SK-N-SH (cell line): ENCODE measurements at regions not wholly inside any gene's neighbourhood (a gene's known extent, or its start where the extent isn't known, plus 50 kb on each side); places are given as distances from the start of the nearest gene placed in this dataset.

Source experiments
- CTCF ChIA-PET: fragments of 300-600, 350-600 bp; formaldehyde crosslinking; extraction: SDS; loops from one replicate; lab custom pipeline; 2021; lab: Yijun Ruan, JAX
- POLR2A ChIA-PET: fragments of 350-600 bp; sonication (Branson Sonifier 250); formaldehyde crosslinking; extraction: SDS; loops from one replicate; lab custom pipeline; 2020; ENCODE audit warnings: antibody characterized with exemption, inconsistent platforms; lab: Yijun Ruan, JAX
- DNase-seq: peaks from one replicate; pipeline ENCODE4 v3.0.0; 2012
- H2AFZ ChIP-seq: fragments of 200-600 bp; sonication (generic); 2 replicates; pipeline ENCODE4 v1.8.1; 2016; ENCODE audit warnings: antibody characterized with exemption, mild to moderate bottlenecking, low read depth
- H3F3A ChIP-seq: fragments of 200-600 bp; sonication (generic); replicated peaks from 2 replicates; pipeline ENCODE3; 2016; ENCODE audit warnings: antibody characterized with exemption, mild to moderate bottlenecking; ENCODE audit not compliant: insufficient read depth
- H3K27ac ChIP-seq, 2 experiments: fragments of 200-500 bp in 1 of 2; fragments of 200-600 bp in 1 of 2; sonication (Bioruptor generic) in 1 of 2; sonication (generic), shearing (Covaris generic) in 1 of 2; 2 replicates each; pipeline versions ENCODE4 v1.5.1 to v1.6.1; 2014 to 2016; ENCODE audit warnings: low read depth in 2 of 2, inconsistent platforms in 1 of 2, low read length in 1 of 2, mild to moderate bottlenecking in 1 of 2, mixed read lengths in 1 of 2
- H3K27me3 ChIP-seq: fragments of 200-600 bp; sonication (generic), shearing (Covaris generic); 2 replicates; pipeline ENCODE4 v1.6.1; 2016; ENCODE audit warnings: mixed run types; ENCODE audit not compliant: insufficient read depth
- H3K36me3 ChIP-seq, 2 experiments: fragments of 200-500 bp in 1 of 2; fragments of 200-600 bp in 1 of 2; sonication (Bioruptor generic) in 1 of 2; sonication (generic) in 1 of 2; replicated peaks in 1 of 2; 2 replicates each; pipeline versions ENCODE3 to v1.5.1; 2014 to 2016; ENCODE audit warnings: low read length in 1 of 2, mild to moderate bottlenecking in 1 of 2; ENCODE audit not compliant: insufficient read depth in 2 of 2, control insufficient read depth in 1 of 2
- H3K4me1 ChIP-seq, 2 experiments: fragments of 200-500 bp in 1 of 2; fragments of 200-600 bp in 1 of 2; sonication (Bioruptor generic) in 1 of 2; sonication (generic), shearing (Covaris generic) in 1 of 2; 2 replicates each; pipeline versions ENCODE4 v1.5.1 to v1.6.1; 2014 to 2016; ENCODE audit warnings: low read depth in 1 of 2, low read length in 1 of 2, mixed run types in 1 of 2; ENCODE audit not compliant: insufficient read depth in 2 of 2, control insufficient read depth in 1 of 2
- H3K4me2 ChIP-seq: fragments of 200-600 bp; sonication (generic), shearing (Covaris generic); 2 replicates; pipeline ENCODE4 v1.6.1; 2017; ENCODE audit warnings: mixed run types
- H3K4me3 ChIP-seq, 2 experiments: fragments of 200-500 bp in 1 of 2; fragments of 200-600 bp in 1 of 2; sonication (Bioruptor generic) in 1 of 2; sonication (generic), shearing (Covaris generic) in 1 of 2; 2 replicates each; pipeline versions ENCODE4 v1.5.1 to v1.8.1; 2014 to 2016; ENCODE audit warnings: low read depth in 2 of 2, inconsistent platforms in 1 of 2, low read length in 1 of 2, mild to moderate bottlenecking in 1 of 2, mixed read lengths in 1 of 2, moderate library complexity in 1 of 2
- H3K79me2 ChIP-seq: fragments of 200-600 bp; sonication (generic); 2 replicates; pipeline ENCODE4 v1.8.1; 2017; ENCODE audit warnings: mild to moderate bottlenecking; ENCODE audit not compliant: insufficient read depth
- H3K9ac ChIP-seq: fragments of 200-600 bp; sonication (generic); 2 replicates; pipeline ENCODE4 v1.6.1; 2017; ENCODE audit warnings: mixed run types
- H3K9me2 ChIP-seq: fragments of 200-600 bp; sonication (generic); 2 replicates; pipeline ENCODE4 v1.6.1; 2017; ENCODE audit warnings: mixed run types
- H3K9me3 ChIP-seq: fragments of 200-600 bp; sonication (generic); 2 replicates; pipeline ENCODE4 v1.6.1; 2017; ENCODE audit warnings: mixed run types, mild to moderate bottlenecking, moderate library complexity
- H4K20me1 ChIP-seq: fragments of 200-600 bp; sonication (generic); 2 replicates; pipeline ENCODE4 v1.6.1; 2017; ENCODE audit warnings: mild to moderate bottlenecking, mixed run types; ENCODE audit not compliant: insufficient read depth
- CHD2 ChIP-seq: fragments of 150-350 bp; IDR thresholded peaks from 2 replicates; pipeline ENCODE4 v1.6.1; 2018; ENCODE audit warnings: low read length; ENCODE audit not compliant: partially characterized antibody
- CTCF ChIP-seq: fragments of 200-600 bp; sonication (generic); IDR thresholded peaks from 2 replicates; pipeline ENCODE4 v1.6.1; 2017; ENCODE audit warnings: antibody characterized with exemption, mild to moderate bottlenecking, moderate library complexity
- ELF1 ChIP-seq: IDR thresholded peaks from 2 replicates; pipeline ENCODE4 v1.4.0; 2012
- EP300 ChIP-seq, 2 experiments: IDR thresholded peaks; 2 replicates each; pipeline versions ENCODE4 v1.4.0 to v1.6.1; 2012; ENCODE audit warnings: borderline replicate concordance in 1 of 2, low read depth in 1 of 2, low read length in 1 of 2
- EZH2phosphoT487 ChIP-seq: fragments of 200-600 bp; sonication (generic); IDR thresholded peaks from 2 replicates; pipeline ENCODE4 v1.6.1; 2017; ENCODE audit warnings: low read depth, mixed run types, mild to moderate bottlenecking, antibody characterized with exemption, moderate library complexity, borderline replicate concordance
- GABPA ChIP-seq: IDR thresholded peaks from 2 replicates; pipeline ENCODE4 v1.4.0; 2012; ENCODE audit warnings: low read depth, mild to moderate bottlenecking
- IRF3 ChIP-seq: fragments of 150-350 bp; IDR thresholded peaks from 2 replicates; pipeline ENCODE4 v1.6.1; 2016; ENCODE audit warnings: mild to moderate bottlenecking, low read depth, low read length
- JUND ChIP-seq: IDR thresholded peaks from 2 replicates; pipeline ENCODE4 v1.4.0; 2012
- MAX ChIP-seq: IDR thresholded peaks from 2 replicates; pipeline ENCODE4 v1.4.0; 2012; ENCODE audit warnings: low read depth
- MEF2A ChIP-seq: IDR thresholded peaks from 2 replicates; pipeline ENCODE4 v1.4.0; 2012; ENCODE audit warnings: low read depth, borderline replicate concordance
- POLR2AphosphoS5 ChIP-seq: IDR thresholded peaks from 2 replicates; pipeline ENCODE4 v1.6.1; 2012; ENCODE audit warnings: low read depth, low read length
- REST ChIP-seq: IDR thresholded peaks from 2 replicates; pipeline ENCODE4 v1.6.1; 2012; ENCODE audit warnings: mild to moderate bottlenecking, low read depth, low read length, moderate library complexity
- RFX5 ChIP-seq: IDR thresholded peaks from 2 replicates; pipeline ENCODE4 v1.6.1; 2012; ENCODE audit warnings: mild to moderate bottlenecking, improper control_type of control experiment, low read length
- RXRA ChIP-seq: IDR thresholded peaks from 2 replicates; pipeline ENCODE4 v1.4.0; 2012; ENCODE audit warnings: low read depth, mild to moderate bottlenecking, borderline replicate concordance
- SIN3A ChIP-seq: IDR thresholded peaks from 2 replicates; pipeline ENCODE4 v1.6.1; 2012; ENCODE audit warnings: low read depth, mild to moderate bottlenecking, low read length, moderate library complexity, borderline replicate concordance
- SMC3 ChIP-seq: IDR thresholded peaks from 2 replicates; pipeline ENCODE4 v1.6.1; 2012; ENCODE audit warnings: low read depth, low read length, improper control_type of control experiment
- USF1 ChIP-seq: IDR thresholded peaks from 2 replicates; pipeline ENCODE4 v1.4.0; 2012; ENCODE audit warnings: low read depth, borderline replicate concordance
- ZBTB33 ChIP-seq: IDR thresholded peaks from 2 replicates; pipeline ENCODE4 v1.4.0; 2012; ENCODE audit warnings: low read depth, borderline replicate concordance
- WGBS: methylation state at CpG from one replicate; pipeline ENCODE4 v1.1.6; 2017; ENCODE audit warnings: low lambda C conversion rate; 5-methylcytosine and 5-hydroxymethylcytosine counted together

- no peak for TF ChIP-seq USF1
Observed at GRCh38 chr1:191452586-191452985, 705.7 kb upstream of the RGS18 start (continued).

GRCh38 chr1:191453487-191453886 lies 704.8 kb upstream of the RGS18 start:
- no peaks in the 10 kb centered on the region for H4K20me1 ChIP-seq
- no peaks in the 10 kb centered on the region for H3K36me3 ChIP-seq
- H3K4me1 ChIP-seq = no peaks in the 10 kb centered on the region
- H3K9me3 ChIP-seq = no peaks in the 10 kb centered on the region
- H2AFZ ChIP-seq = peak overlapping the region; percentile 52
- WGBS = 7% methylated on average over 2 of the region's 2 CpGs
- 0 out of 2 replicates have a peak, but pooled peaks cover 3% of the 10 kb centered on the region for H3K9me2 ChIP-seq
- ChIA-PET CTCF (no interaction called here), POLR2A (no interaction called here)
- H3K4me2 ChIP-seq = no peak overlapping the region
- no peaks in the 10 kb centered on the region for H3F3A ChIP-seq
- no peak overlapping the region for H3K27ac ChIP-seq
- H3K4me3 ChIP-seq = no peak overlapping the region
- no peak for DNase-seq
- no peaks in the 10 kb centered on the region; the same call in 1 of the 2 replicates for H3K27me3 ChIP-seq
- no peak overlapping the region for H3K9ac ChIP-seq
- H3K79me2 ChIP-seq = no peaks in the 10 kb centered on the region
- no peak for TF ChIP-seq MEF2A
- no peak for TF ChIP-seq SIN3A
- TF ChIP-seq EZH2phosphoT487 = no peak
- no peak for TF ChIP-seq RXRA
- no peak for TF ChIP-seq REST
- TF ChIP-seq POLR2AphosphoS5 = no peak
- TF ChIP-seq MAX = no peak
- no peak for TF ChIP-seq SMC3
- no peak for TF ChIP-seq RFX5
- TF ChIP-seq ELF1 = no peak
- no peak for TF ChIP-seq GABPA
- TF ChIP-seq ZBTB33 = no peak
- no peak for TF ChIP-seq IRF3
- TF ChIP-seq EP300 (IDR thresholded peaks at IDR 0.05; ENCODE audit: borderline replicate concordance in 1 of 2, low read depth in 1 of 2, low read length in 1 of 2) = no peak
- no peak for TF ChIP-seq CHD2
- no peak for TF ChIP-seq CTCF
- no peak for TF ChIP-seq JUND
